NCI-H82 (cell line): ENCODE measurements at regions not wholly inside any gene's neighbourhood (a gene's known extent, or its start where the extent isn't known, plus 50 kb on each side); places are given as distances from the start of the nearest gene placed in this dataset.
"Not testable (repeated sequence)": the region's sequence is repeated elsewhere in the genome, so short reads cannot be mapped to it uniquely, and the experiment has no call there.

ENCODE experiments used
- DNase-seq: peaks from one replicate; lab custom pipeline; 2025; lab: John Stamatoyannopoulos, UW

- DNase-seq = no peak
Measured at GRCh38 chr10:90180886-90181691, 479.7 kb downstream of the KIF20B start.

- no peak for DNase-seq
Measured at GRCh38 chr10:90192825-90193224, 491.4 kb downstream of the KIF20B start.

GRCh38 chr10:90193240-90193985, 492.0 kb downstream of the KIF20B start:
- DNase-seq = no peak

- DNase-seq = no peak
Measured at GRCh38 chr10:90195288-90195840, 494.0 kb downstream of the KIF20B start.

GRCh38 chr10:90197766-90198165, 496.4 kb downstream of the KIF20B start:
- DNase-seq = no peak

GRCh38 chr10:90199093-90199492, 497.7 kb downstream of the KIF20B start:
- no peak for DNase-seq

- no peak for DNase-seq
Measured at GRCh38 chr10:90199513-90199912, 498.1 kb downstream of the KIF20B start.

- DNase-seq = no peak
Measured at GRCh38 chr10:90204131-90204955, 503.0 kb downstream of the KIF20B start.

GRCh38 chr10:90204956-90205314, 503.5 kb downstream of the KIF20B start:
- DNase-seq = no peak

- no peak for DNase-seq
Measured at GRCh38 chr10:90205340-90205739, 503.9 kb downstream of the KIF20B start.

GRCh38 chr10:90213346-90213745, 512.0 kb downstream of the KIF20B start:
- DNase-seq = no peak

- no peak for DNase-seq
Measured at GRCh38 chr10:90218846-90219245, 517.5 kb downstream of the KIF20B start.

GRCh38 chr10:90222372-90222771, 521.0 kb downstream of the KIF20B start:
- DNase-seq = no peak

- DNase-seq = no peak
Measured at GRCh38 chr10:90222939-90223338, 521.5 kb downstream of the KIF20B start.

- DNase-seq = no peak
Measured at GRCh38 chr10:90224791-90225566, 523.6 kb downstream of the KIF20B start.

- no peak for DNase-seq
Measured at GRCh38 chr10:90226517-90226916, 525.1 kb downstream of the KIF20B start.

GRCh38 chr10:90227217-90227656, 525.8 kb downstream of the KIF20B start:
- DNase-seq = no peak

GRCh38 chr10:90227786-90228185, 526.4 kb downstream of the KIF20B start:
- no peak for DNase-seq

- no peak for DNase-seq
Measured at GRCh38 chr10:90229486-90229885, 528.1 kb downstream of the KIF20B start.

- DNase-seq = not testable (repeated sequence)
Measured at GRCh38 chr10:90233805-90234204, 532.4 kb downstream of the KIF20B start.

GRCh38 chr10:90245623-90246022, 544.2 kb downstream of the KIF20B start:
- DNase-seq = no peak
